Effector memory CD4-positive, alpha-beta T cell (primary cell): ENCODE measurements at regions not wholly inside any gene's neighbourhood (a gene's known extent, or its start where the extent isn't known, plus 50 kb on each side); places are given as distances from the start of the nearest gene placed in this dataset.

ENCODE experiments used
- DNase-seq, 3 donors: peaks; one replicate each; pipeline ENCODE4 v3.0.0-alpha.2; 2020
- H3K27ac ChIP-seq: 2 replicates; pipeline ENCODE4 v1.7.0; 2013; ENCODE audit warnings: mild to moderate bottlenecking, low read length, moderate library complexity; ENCODE audit not compliant: insufficient read depth, poor library complexity, severe bottlenecking
- H3K27me3 ChIP-seq: replicated peaks from 2 replicates; pipeline ENCODE4 v1.7.0; 2013; ENCODE audit warnings: mild to moderate bottlenecking, low read length; ENCODE audit not compliant: insufficient read depth, control insufficient read depth, poor library complexity, severe bottlenecking
- H3K36me3 ChIP-seq: 2 replicates; pipeline ENCODE4 v1.7.0; 2013; ENCODE audit warnings: mild to moderate bottlenecking, low read length, moderate library complexity; ENCODE audit not compliant: control insufficient read depth, insufficient read depth
- H3K4me1 ChIP-seq: 2 replicates; pipeline ENCODE4 v1.7.0; 2013; ENCODE audit warnings: low read length, mild to moderate bottlenecking; ENCODE audit not compliant: control insufficient read depth, insufficient read depth, poor library complexity, severe bottlenecking
- H3K4me3 ChIP-seq: 2 replicates; pipeline ENCODE4 v1.7.0; 2013; ENCODE audit warnings: low read length, low read depth, mild to moderate bottlenecking; ENCODE audit not compliant: insufficient read depth, poor library complexity, severe bottlenecking
- H3K9me3 ChIP-seq: 2 replicates; pipeline ENCODE4 v1.7.0; 2013; ENCODE audit warnings: mild to moderate bottlenecking, low read length, moderate library complexity; ENCODE audit not compliant: control insufficient read depth

GRCh38 chr13:22372261-22372660 is 701.4 kb downstream of the FGF9 start:
- Histone ChIP-seq H3K4me3 (no peak overlapping the region), H3K9me3 (no peaks in the 10 kb centered on the region), H3K36me3 (no peaks in the 10 kb centered on the region), H3K4me1 (no peaks in the 10 kb centered on the region), H3K27ac (no peak overlapping the region), H3K27me3 (no peaks in the 10 kb centered on the region)
- no peak for DNase-seq

DNA sequence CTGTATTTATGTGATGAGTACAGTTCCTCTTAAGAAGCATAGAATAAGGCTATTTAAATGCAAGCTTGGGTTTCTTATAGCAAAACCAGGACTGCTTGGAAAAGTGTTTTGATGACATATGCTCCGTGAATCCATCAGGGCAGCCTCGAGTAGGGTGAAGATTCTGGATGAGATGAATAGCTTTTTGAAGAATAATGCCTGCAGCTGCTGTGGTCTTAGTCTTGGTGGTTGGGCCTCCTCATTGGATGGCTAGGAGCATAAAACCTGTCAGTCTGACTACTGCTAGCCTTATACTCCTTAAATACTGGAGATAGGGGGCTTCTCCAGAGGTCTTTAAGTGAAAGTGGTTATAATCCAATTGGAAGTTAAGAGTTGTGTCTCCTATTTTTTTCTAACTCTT is 704.3 kb downstream of the FGF9 start:
- Histone ChIP-seq H3K4me3 (no peak overlapping the region), H3K9me3 (peaks cover 2% of the 10 kb centered on the region), H3K4me1 (no peaks in the 10 kb centered on the region), H3K27ac (no peak overlapping the region), H3K36me3 (no peaks in the 10 kb centered on the region), H3K27me3 (no peaks in the 10 kb centered on the region)
- no peak for DNase-seq

DNA sequence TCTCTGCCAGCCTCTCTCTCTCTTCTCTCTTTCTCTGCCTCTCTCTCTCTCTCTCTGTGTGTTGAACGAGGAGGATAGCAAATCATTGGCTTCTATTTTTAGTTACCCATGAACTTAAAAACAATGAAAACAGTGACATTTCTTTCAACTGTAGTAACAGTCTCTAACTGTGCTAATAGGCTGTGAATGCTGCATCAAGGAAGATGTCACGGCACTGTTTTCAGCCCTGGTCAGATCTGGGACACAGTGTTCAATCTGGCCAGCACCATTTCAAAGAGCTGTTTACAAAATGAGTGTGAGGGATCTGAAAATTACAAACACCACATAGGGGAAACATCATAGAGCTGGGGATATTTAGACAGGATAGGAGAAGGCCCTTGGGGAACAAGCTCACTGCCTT is 717.0 kb downstream of the FGF9 start:
- H3K4me1 ChIP-seq = no peaks in the 10 kb centered on the region

DNA sequence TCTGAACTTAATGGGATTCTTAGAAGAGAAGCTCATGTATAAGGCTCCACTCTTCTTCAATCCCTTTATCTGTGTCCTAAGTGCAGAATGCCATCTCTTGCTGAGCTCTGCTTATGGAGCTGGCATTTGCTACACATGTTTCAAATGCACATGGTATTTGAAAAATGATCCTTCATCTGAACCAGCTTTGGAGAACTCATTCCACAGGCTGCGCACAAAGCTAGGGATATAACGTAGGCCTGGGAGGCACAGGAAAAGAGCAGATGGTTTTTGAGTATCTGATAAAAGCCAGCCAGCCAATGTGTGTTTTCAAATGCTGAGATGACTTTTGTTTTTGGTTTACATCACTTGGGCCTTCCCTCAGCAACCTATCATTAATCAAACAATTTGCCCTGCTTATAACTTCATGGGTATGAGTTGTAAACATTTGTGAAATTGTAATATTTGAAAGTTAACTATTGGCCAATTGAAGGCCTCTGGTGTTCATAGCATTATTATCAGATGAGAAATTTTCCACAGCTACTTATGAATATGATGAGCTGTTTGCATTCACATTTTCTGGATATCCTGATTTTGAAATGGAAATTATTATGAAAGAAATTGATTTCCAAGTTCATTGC is 729.0 kb downstream of the FGF9 start:
- Histone ChIP-seq H3K4me3 (no peak overlapping the region), H3K27ac (no peak overlapping the region)

More for the DNA sequence above, 717.0 kb downstream of the FGF9 start:
- no peak overlapping the region for H3K27ac ChIP-seq
- no peaks in the 10 kb centered on the region for H3K27me3 ChIP-seq
- no peaks in the 10 kb centered on the region for H3K36me3 ChIP-seq
- H3K9me3 ChIP-seq = no peaks in the 10 kb centered on the region
- no peak for DNase-seq
- H3K4me3 ChIP-seq = no peak overlapping the region

GRCh38 chr13:22402682-22403081 is 731.8 kb downstream of the FGF9 start:
- no peaks in the 10 kb centered on the region for H3K9me3 ChIP-seq
- no peak overlapping the region for H3K4me3 ChIP-seq
- no peak for DNase-seq
- no peaks in the 10 kb centered on the region for H3K27me3 ChIP-seq
- H3K36me3 ChIP-seq = no peaks in the 10 kb centered on the region
- no peaks in the 10 kb centered on the region for H3K4me1 ChIP-seq
- no peak overlapping the region for H3K27ac ChIP-seq

More for the DNA sequence above, 729.0 kb downstream of the FGF9 start:
- Histone ChIP-seq H3K27me3 (no peaks in the 10 kb centered on the region), H3K9me3 (no peaks in the 10 kb centered on the region), H3K4me1 (no peaks in the 10 kb centered on the region), H3K36me3 (no peaks in the 10 kb centered on the region)
- DNase-seq = no peak

DNA sequence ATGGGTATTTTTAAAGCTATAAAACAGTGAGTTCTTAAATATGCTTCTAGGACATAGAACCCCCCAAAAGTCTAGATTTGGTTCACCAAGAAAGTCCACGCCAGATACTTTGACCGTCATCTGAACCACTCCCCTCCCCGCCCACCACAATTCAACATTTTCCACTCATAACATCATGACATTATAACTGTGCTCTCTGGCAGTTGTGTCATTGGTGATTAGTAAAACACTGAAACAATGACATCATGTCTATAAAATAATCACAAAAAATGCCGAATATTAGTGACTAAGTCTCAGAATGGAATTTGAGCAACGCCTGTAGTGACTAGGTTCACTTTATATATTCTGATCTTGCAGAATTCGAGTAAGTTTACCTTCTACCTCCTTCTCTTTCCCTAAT is 732.3 kb downstream of the FGF9 start:
- no peaks in the 10 kb centered on the region for H3K9me3 ChIP-seq
- no peak overlapping the region for H3K4me3 ChIP-seq
- no peak overlapping the region for H3K27ac ChIP-seq
- no peaks in the 10 kb centered on the region for H3K36me3 ChIP-seq
- no peak for DNase-seq
- no peaks in the 10 kb centered on the region for H3K4me1 ChIP-seq
- H3K27me3 ChIP-seq = no peaks in the 10 kb centered on the region

DNA sequence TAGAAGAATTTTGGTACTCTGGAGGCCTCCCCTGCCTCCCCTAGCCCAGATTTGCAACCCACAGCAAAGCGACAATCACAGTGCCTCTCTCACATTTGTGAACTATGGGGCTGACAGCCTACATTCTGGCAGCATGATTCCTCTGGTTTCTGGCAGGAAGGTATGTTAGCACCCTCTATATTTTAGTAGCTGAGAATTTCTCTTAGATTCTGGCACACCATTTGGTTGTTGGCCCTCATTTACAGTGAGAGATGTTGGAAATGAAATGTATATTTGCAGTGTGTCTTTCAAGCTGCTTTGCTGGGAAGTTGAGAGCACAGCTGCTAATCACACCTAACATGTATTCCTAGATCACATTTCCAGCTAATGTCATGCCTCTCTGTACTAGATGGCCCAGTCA is 735.0 kb downstream of the FGF9 start:
- Histone ChIP-seq H3K9me3 (no peaks in the 10 kb centered on the region), H3K36me3 (no peaks in the 10 kb centered on the region), H3K4me3 (no peak overlapping the region), H3K4me1 (no peaks in the 10 kb centered on the region), H3K27me3 (no peaks in the 10 kb centered on the region), H3K27ac (no peak overlapping the region)
- DNase-seq = no peak

GRCh38 chr13:22412452-22412851 is 741.6 kb downstream of the FGF9 start:
- no peak overlapping the region for H3K4me3 ChIP-seq
- DNase-seq = no peak
- no peaks in the 10 kb centered on the region for H3K36me3 ChIP-seq
- H3K9me3 ChIP-seq = no peaks in the 10 kb centered on the region
- H3K27me3 ChIP-seq = no peaks in the 10 kb centered on the region
- no peaks in the 10 kb centered on the region for H3K4me1 ChIP-seq
- H3K27ac ChIP-seq = no peak overlapping the region

DNA sequence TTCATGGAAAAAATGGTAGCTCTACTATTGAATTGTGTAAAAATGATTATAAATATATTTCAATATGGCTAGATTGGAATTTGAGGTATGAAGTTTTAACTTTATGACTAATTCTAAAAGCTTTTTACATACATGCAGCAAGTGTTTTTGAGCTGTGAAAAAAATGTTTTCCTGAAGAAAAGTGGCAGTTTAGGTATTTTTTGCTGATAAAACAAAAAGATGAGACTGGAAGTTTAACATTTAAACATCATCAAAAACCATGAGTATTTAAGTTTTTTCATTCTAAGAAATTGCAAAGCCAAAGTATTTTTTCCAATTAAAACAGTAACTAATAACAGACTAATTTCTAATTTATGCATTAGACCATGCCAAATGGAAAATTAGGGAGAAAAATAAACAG is 751.1 kb downstream of the FGF9 start:
- DNase-seq = no peak
- no peaks in the 10 kb centered on the region for H3K9me3 ChIP-seq
- H3K27ac ChIP-seq = no peak overlapping the region
- H3K27me3 ChIP-seq = no peaks in the 10 kb centered on the region
- H3K4me3 ChIP-seq = no peak overlapping the region
- no peaks in the 10 kb centered on the region for H3K4me1 ChIP-seq
- no peaks in the 10 kb centered on the region for H3K36me3 ChIP-seq

GRCh38 chr13:22422712-22423111 is 751.8 kb downstream of the FGF9 start:
- DNase-seq = no peak
- no peaks in the 10 kb centered on the region for H3K9me3 ChIP-seq
- H3K36me3 ChIP-seq = no peaks in the 10 kb centered on the region
- H3K27me3 ChIP-seq = no peaks in the 10 kb centered on the region
- no peak overlapping the region for H3K27ac ChIP-seq
- H3K4me3 ChIP-seq = no peak overlapping the region
- H3K4me1 ChIP-seq = no peaks in the 10 kb centered on the region
